ENCODE measurements at regions not wholly inside any gene's neighbourhood (a gene's known extent, or its start where the extent isn't known, plus 50 kb on each side); places are given as distances from the start of the nearest gene placed in this dataset.
A peak's percentile ranks its signal among the peaks of the same experiment; 100 is the strongest.
"Not testable (repeated sequence)": the region's sequence is repeated elsewhere in the genome, so short reads cannot be mapped to it uniquely, and the experiment has no call there.

DNA sequence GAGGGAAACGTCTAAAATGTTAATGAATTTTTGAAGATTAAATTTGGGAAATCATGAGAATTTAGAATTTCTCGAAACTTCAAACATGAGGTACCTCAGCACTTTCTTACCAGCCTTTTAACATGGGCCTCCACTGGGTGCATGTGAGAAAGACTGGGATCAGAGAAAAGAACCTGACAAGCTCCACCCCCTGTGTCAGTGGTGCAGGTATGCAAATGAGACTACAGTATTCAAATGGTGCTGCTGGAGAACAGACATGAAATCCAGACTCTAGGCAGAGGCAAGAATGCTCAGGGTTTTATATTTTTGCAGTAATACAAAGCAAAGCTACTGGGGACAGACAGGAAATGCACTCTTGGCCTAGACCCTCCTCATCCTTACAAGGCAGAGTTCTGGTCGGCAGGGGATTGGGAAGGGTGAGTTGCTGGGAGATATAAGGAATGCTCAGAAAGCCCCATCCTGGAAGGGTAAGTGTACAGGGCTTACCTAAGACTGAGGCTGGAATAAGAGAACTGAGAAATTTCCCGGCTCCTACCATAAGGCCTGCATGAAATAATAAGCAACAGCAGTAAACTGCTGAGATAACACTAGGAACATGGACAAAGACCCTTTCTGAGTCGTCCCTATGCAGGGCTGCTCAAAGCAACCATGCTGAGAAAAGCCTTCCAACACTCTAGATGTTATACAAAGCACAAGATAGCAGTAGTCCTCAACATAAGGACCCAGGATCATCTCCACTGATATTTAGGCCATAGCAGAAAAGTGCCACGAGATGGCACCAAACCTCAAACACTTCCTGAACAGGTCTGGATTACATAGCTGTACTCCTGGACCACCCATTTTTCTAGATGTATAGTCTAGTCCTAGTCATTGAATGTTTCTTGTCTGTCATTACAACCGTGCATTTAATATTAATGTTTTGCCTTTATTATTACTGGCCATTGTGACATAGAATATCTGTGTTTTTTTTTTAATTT lies 260.8 kb downstream of the RASSF9 start:
- DNase-seq: peak; percentile 56

DNA sequence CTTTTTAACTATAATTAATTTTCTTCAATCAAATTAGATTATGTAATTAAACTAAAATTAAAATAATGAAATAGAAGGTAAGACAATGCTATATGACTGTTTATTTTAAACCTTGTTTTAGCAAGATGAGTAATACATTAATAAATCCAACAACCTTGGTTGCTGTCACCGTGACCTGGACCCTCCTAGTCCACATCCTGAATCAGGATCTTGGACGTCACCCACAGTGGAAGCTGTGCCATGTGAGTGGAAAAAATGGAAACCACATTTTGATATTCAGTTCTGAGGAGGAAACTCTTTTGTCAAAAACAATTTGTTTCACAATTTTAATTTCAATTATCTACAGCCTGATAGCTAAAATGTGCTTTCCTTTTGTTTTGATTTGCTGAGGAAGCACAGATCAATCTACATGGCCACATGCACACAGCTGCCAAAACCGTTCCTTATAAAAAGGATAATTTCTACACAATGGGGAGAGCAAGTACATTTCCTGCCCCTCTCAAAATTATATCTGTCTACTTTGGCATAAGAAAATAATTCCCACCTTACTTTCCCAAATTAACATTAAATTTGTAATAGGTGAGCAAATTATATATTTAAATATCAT lies 255.5 kb downstream of the RASSF9 start:
- no peak for DNase-seq

DNA sequence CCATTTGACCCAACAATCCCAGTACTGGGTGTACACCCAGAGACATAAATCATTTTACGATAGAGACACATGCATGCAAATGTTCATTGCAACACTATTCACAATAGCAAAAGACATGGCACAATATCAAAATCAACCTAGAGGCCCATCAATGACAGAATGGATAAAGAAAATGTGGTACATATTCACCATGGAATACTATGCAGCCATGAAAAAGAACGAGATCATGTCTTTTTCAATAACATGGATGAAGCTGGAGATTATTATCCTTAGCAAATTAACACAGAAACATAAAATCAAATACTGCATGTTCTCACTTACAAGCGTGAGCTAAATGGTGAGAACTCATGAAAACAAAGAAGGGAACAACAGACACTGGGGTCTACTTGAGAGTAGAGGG lies 249.1 kb downstream of the RASSF9 start:
- no peak for DNase-seq

DNA sequence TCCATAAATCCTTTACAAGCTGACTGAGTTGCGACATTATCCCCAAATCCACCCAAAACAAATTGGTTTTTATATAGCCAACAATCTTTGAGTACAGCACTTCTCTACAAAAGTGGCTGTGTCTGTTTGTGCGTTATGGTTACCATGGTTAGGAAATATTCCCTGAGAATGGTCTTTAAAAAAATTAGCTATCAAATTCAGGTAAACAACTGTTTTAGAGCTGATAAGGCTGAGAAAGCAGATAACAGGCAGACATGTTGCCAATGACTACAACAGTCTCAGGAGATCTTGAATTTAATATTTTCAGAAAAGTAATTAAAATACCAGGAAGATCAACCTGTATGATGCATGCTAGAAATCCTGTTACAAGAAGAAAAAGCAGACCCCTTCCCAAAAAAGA lies 248.0 kb downstream of the RASSF9 start:
- no peak for DNase-seq

DNA sequence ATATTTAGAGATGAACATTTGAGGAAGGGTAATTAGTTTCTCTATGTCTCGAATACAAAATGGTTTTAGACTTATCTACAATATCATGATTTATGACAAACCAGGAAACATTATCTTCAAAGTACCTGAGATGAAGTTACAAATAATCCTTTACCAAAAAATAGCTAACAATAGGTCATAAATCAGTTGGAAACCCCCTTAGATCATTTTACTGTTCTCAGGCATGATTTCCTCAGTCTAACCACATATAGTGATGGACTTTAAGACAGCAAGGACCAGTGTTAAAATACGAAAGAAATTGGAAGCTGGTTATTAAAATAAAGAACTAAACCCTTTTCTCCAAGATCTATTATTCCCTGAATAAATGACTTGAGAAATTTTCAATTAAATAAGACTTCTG lies 235.4 kb downstream of the RASSF9 start:
- DNase-seq: no peak

DNA sequence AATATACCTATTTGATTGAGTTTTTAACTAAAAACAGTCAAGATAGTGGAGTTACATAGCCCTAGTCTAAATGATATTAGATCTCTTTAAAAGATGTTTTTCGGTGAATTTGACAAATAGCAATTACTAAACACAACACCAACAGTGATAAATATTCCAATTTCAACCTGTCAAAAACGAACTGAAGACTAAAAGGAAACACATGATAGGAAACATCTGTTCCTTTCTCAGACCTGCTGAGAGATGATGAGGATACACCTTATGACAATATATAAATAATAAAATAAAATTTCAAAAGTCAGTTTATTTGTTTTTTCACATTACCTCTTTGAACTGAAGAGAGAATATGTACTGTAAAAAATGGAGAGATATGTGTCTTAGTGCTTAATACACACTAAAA lies 232.7 kb downstream of the RASSF9 start:
- DNase-seq: no peak

DNA sequence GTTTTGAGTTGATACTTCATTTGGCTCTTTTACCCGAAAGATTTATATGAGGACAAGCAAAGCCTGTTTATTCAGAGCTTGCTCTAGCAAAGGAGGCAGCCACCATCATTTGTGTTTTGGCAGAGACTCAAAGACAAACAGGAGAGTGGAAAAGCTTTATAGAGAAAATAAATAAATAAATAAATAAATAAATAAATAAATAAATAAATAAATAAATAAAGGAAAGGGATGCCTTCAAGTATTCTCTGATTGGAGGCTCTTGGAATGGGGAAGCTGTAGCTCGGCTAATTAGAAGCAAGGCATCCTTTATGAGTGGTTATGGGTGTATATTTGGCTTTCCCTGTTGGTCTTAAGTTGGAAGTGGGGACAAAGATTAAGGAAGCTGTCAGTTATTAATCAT lies 229.8 kb downstream of the RASSF9 start:
- no peak for DNase-seq

DNA sequence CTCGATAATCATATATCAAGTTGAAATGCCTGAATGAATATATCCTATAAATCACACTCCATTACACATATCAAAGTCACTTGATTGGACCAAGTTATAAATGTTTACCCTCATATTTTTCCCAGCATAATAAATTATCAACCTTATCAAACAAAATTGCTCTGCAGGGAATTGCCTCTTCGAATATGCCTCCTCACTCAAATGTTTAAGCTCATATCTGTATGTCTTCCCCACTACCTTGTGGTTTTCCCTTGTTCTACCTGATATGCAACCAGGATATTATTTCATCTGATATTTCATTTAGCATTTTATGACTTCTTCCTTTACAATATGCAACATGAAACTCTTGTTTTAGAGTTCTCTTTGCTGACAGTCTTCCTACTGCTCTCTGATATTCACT lies 226.4 kb downstream of the RASSF9 start:
- DNase-seq: no peak

DNA sequence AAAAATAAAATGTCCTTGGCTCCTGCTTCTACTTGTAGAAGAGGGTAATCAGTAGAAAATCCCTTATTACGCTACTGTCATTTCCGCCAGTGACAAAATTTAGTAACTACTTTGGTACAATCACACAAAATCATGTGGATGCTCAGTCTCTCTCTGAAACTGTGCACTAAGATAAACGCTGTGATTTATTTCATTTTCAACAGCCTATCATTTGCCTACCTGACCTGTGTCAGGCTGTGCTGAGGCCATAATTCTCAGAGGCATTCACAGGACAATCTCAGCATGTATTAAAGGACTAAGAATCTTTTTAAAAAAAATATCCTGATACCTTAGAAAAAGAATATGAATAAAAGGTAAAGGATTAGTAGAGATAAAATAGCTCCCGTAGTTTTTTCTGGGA lies 226.0 kb downstream of the RASSF9 start:
- DNase-seq: no peak

DNA sequence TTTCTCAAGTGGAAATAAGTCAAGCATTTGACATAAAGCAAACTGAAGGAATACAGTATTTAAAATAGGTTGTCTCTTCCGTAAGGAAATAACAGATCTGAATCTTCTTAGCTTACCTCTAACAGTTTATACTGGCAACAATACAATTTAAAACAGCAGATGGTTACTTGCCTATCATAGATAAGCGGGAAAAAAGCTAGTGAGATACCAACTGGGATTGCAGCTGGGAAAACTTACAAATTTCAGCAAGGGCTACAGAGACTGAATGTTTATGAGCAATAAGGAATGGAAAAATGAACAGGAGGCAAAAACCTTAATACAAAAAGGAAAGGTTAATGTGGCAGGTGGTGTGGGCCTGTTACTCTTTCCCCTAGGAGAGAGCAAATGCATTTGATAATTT lies 220.0 kb downstream of the RASSF9 start:
- DNase-seq: no peak

DNA sequence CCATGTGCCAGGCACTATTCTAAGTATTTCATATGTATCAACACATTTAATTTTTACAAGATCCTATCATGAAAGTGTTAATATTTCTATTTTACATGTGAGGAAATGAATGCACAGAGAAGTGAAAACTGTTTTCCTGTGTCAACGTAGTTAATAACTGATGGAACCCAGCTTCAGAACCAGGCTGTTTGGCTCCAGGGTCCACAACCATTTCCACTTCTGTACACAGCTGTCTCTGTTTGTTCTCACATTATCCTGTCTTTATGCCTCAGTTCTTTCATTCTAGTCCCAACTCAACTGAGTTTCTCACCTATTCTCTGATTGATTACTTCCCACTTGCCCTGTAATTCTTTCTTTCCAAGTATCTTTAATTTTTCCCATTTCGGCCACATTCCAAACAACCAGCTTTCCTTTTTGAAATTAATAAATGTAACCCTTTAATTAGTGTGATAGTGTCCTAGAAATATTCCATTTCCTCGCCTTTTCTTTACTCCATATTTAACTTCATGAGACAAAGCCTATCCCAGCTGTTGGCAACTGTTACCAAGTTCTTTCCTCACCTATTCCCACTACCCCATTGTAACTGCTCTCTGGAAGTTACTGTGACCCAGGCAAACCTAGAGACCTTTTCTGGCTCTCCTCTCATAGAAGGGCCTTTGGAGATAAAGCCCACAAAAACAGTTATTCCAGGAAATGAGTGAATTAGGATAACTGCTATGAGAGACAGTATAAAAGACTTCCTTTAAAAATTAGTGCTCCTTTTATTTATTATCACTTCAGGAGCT lies 218.7 kb downstream of the RASSF9 start:
- no peak for DNase-seq

DNA sequence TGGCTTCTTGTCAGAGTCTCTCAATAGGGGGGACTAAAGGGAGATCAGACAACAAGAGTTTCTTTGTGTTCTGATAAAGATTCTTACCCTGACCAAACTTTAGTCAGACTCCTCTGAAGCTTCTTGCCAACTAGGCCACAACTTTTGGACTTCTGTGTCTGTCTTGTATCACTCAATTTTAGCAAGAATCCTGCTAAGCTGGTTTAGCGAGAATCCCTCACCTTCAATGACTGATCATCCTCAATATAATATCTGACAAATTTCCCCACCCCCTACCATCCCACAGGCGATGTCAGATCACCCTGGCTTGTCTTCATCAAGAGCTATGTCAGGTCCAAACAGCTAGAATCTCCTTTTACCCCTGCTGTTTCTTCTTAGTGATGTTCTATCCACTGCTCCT lies 215.2 kb downstream of the RASSF9 start:
- no peak for DNase-seq

DNA sequence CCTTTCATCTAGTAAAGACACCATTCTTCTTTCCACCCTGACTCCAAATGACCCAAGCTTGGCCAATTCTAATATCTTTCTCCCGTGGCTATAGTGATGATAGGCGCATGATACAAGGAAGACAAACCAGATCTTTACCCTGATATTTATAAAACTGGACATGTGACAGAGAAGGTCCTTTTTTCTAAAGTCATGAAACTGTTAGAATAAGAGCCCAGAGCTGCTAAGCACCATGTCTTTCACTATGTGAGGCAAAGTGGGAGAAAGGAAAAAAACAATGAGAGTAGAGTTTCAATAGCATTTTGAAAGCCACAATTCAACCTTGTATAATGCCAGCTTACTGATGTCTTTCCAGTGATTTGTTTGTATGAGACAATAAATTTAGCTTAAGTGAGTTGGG lies 212.4 kb downstream of the RASSF9 start:
- no peak for DNase-seq

DNA sequence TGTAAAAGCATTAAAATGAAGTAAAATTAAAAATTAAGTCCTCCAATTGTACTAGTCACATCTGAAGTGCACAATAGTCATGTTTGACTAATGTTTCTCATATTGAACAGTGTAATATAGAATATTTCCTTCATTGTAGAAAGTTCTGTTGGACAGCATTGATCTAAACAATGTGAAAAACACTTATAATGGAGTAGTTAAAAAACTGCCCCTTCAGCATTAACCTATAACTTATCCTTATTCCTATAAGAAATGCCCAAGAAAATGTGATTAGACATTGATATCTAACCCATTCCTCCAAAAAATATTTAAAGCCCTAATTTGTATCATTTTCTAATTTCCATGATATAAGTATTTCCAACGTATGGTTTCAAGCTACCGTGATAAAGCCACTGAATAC lies 210.7 kb downstream of the RASSF9 start:
- DNase-seq: no peak

DNA sequence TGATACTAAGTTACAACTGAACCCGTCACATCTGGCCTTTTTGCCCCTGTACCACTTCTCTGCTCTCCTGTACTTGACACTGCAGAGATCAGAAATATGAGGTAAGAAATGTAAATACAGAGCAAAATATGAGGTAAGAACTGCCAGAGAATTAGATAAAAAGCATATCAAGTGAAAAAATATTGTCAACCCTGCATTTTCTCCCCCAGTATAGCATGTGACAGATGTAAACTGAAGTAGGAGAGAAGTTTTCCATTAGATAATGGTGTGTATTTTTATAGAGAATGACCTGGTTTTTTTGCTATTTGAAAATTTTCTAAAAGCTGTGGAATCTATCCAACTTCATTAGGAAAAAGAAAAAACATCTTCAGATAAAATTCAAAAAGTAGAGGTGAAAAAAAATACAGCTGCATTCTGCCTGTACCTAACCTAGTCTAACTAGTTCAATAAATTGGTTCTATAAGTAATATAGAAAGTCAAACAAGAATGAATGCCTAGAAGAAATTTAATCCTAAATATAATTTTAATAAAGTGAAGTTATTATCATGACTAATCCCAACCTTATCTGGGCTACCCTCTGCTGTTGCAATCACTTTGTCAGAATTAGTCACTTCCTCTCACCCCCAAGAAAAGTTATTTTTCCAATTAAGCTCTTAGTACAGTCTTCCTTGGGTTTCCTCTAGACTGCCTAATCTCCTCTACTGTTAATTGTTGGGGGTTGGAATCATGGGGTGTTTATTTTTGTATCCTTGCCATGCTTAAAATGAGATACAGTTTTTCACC lies 210.0 kb downstream of the RASSF9 start:
- no peak for DNase-seq

DNA sequence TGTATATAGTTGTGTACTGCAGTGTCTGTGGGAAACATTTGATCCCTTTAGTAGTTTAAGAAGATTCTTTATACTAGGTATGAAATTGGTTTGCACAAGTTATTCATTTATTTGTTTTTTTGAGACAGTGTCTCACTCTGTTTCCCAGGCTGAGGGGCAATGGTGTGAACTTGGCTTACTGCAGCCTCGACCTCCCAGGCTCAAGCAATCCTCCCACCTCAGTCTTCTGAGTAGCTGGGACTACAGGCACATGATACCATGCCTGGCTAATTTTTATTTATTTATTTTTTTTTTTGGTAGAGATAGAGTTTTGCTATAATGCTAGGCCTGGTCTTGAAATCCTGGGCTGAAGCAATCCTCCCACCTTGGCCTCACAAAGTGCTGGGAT lies 209.4 kb downstream of the RASSF9 start:
- no peak for DNase-seq

DNA sequence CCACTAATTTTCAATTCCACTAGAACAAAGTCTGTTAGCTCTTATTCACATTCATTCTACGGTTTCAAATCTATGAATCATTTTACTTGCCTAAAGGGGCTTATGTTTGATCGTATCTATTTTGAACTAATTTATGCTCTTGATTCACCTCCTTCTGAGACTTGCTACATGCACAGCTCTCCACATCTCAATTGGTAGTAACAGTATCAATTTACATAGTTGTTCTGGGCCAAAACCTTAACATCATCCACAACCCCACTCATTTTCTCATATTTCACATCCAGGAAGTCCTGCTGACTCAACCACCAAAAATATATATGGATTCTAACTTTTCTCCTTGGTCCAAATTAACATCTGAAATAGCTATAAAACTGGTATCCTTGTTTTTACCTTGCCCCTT lies 208.6 kb downstream of the RASSF9 start:
- no peak for DNase-seq

DNA sequence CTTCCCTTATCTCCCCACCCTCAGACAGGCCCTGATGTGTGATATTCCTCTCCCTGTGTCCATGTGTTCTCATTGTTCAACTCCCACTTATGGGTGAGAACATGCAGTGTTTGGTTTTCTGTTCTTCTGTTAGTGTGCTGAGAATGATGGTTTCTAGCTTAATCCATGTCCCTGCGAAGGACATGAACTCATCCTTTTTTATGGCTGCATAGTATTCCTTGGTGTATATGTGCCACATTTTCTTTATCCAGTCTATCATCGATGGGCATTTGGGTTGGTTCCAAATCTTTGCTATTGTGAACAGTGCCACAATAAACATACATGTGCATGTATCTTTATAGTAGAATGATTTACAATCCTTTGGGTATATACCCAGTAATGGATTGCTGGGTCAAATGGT lies 207.6 kb downstream of the RASSF9 start:
- not testable (repeated sequence) for DNase-seq

DNA sequence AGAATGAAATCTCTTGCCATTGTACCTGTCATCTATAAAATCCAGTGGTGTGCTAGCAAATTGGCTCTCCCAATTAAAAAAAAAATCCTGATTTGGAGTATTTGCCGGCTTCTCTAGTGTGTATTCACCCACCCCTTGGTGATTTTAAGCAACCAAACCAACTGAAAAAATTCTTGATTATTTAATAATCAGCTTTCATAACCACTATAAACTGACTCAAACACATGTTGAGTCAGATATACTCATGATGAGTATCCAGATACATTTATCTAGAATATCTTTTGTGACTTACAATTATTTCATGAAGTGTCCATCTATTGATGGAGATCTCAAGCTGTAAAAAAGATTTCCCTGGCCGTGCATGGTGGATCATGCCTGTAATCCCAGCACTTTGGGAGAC lies 205.4 kb downstream of the RASSF9 start:
- DNase-seq: no peak

DNA sequence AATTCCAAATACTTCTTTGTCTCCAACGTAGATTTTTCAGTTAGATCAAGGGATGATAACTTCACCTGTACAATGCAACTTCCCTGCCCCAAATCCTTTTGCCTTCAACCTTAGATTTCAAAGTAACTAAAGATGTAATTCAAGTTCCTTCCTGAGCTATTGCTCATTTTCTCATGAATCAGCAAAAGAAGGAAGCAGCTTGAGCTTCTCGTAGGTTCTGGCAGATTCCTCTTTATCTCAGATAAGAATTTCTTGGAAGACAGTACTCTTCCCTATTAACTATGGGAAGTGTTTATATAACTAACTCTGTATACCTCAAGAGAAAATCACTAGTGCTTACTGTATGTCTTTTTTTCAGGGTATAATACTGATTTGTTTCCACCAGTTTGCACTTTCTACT lies 203.8 kb downstream of the RASSF9 start:
- no peak for DNase-seq

DNA sequence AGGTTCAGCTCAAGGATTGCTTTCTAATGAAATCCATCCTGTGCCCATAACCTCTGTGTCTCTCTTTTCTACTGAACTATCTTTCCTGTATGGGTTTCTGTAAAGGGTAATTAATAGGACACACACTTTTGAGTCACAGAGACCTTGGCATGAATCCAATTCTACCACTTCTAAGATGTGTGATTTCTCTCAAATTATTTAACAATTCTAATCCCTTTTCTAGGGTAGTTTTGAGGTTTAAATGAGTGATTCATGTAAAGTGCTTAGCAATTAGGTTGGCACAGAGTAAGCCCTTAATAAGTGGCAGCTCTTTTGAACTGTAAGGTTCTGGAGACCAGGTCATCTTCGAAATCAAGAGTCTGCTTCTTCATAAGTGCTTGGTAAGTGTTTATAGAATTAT lies 202.7 kb downstream of the RASSF9 start:
- no peak for DNase-seq

DNA sequence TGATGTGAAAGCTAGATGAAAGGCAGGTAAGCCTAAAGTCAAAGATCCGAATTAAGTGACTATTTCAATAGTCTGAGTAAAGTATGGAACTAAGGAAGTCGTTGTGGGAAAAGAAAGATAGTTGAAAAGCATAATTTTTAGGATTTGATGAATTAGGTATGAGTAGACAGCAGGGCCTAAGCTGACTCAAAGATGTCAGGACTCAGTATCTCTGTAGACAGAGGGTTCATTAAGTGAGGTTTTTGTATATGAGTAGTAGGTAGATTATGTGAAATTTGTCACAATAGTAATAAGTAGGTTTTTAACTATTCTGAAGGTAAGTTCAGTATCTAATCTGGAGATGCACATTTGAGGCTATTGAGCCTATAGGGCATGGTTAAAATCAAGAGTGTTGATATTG lies 196.4 kb downstream of the RASSF9 start:
- DNase-seq: no peak

DNA sequence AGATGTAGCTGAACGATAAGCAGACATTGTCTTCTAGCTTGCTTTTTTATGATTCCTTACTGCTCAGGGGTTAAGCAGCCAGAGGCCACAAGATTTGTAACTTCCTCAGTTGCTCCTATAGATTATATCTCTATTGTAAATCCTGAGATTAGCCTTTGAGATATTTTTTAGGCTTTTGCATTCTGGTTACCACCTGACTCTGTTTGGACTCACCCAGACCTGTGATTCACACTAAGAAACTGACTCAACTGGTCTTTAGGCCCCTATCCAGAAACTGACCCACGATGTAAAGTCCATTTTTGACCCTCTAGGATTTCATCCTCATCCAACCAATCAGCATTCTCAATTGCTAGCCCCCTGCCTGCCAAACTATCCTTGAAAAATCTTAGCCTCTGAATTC lies 194.4 kb downstream of the RASSF9 start:
- no peak for DNase-seq
